ENCODE measurements at regions not wholly inside any gene's neighbourhood (a gene's known extent, or its start where the extent isn't known, plus 50 kb on each side); places are given as distances from the start of the nearest gene placed in this dataset.

DNA sequence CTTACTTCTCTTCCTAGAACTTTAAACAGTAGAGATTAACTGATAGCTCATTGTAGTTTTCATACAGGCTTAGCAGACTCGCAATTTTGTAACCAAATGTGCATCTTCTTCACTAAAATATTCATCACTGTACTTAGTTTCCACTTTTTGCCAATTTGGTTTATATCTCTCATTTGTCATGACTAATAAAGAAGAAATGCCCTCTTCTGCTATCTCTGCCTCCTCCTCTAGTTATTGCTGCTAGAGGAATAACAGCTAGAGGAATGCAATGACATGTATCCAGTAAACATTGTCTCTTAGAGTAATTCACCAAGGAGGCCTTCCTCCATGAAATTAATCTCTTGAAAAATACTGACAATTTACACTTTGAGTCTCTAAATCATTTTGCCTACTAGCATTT is 115.5 kb upstream of the COX10 start:
- TF ChIP-seq TAF7 (optimal IDR thresholded peaks at IDR 0.05; ENCODE audit: borderline replicate concordance, low read depth, low read length), result no peak
- TF ChIP-seq, protein P1, sequence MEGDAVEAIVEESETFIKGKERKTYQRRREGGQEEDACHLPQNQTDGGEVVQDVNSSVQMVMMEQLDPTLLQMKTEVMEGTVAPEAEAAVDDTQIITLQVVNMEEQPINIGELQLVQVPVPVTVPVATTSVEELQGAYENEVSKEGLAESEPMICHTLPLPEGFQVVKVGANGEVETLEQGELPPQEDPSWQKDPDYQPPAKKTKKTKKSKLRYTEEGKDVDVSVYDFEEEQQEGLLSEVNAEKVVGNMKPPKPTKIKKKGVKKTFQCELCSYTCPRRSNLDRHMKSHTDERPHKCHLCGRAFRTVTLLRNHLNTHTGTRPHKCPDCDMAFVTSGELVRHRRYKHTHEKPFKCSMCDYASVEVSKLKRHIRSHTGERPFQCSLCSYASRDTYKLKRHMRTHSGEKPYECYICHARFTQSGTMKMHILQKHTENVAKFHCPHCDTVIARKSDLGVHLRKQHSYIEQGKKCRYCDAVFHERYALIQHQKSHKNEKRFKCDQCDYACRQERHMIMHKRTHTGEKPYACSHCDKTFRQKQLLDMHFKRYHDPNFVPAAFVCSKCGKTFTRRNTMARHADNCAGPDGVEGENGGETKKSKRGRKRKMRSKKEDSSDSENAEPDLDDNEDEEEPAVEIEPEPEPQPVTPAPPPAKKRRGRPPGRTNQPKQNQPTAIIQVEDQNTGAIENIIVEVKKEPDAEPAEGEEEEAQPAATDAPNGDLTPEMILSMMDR (IDR thresholded peaks at IDR 0.05; ENCODE audit: control extremely low read depth in 1 of 3, insufficient read depth in 1 of 3, low read depth in 1 of 3, low read length in 3 of 3), result no peak
- TF ChIP-seq TCF12 (IDR thresholded peaks at IDR 0.05; ENCODE audit: low read depth, low read length), result no peak
- TF ChIP-seq CHD1 (IDR thresholded peaks at IDR 0.05; ENCODE audit: low read depth, low read length), result no peak
- TF ChIP-seq ZNF274 (IDR thresholded peaks at IDR 0.05; ENCODE audit: borderline replicate concordance, extremely low read depth, low read length), result no peak
- TF ChIP-seq SIN3A (conservative IDR thresholded peaks at IDR 0.05 in 1 of 2, IDR thresholded peaks at IDR 0.05 in 1 of 2; ENCODE audit: low read depth in 1 of 2, low read length in 2 of 2), result no peak
- TF ChIP-seq EP300 (IDR thresholded peaks at IDR 0.05; ENCODE audit: borderline replicate concordance in 1 of 2, low read depth in 2 of 2, low read length in 2 of 2), result no peak
- TF ChIP-seq POLR2A (IDR thresholded peaks at IDR 0.05; ENCODE audit: control extremely low read depth in 1 of 2, low read depth in 2 of 2, low read length in 2 of 2), result no peak
- TF ChIP-seq, protein P2, sequence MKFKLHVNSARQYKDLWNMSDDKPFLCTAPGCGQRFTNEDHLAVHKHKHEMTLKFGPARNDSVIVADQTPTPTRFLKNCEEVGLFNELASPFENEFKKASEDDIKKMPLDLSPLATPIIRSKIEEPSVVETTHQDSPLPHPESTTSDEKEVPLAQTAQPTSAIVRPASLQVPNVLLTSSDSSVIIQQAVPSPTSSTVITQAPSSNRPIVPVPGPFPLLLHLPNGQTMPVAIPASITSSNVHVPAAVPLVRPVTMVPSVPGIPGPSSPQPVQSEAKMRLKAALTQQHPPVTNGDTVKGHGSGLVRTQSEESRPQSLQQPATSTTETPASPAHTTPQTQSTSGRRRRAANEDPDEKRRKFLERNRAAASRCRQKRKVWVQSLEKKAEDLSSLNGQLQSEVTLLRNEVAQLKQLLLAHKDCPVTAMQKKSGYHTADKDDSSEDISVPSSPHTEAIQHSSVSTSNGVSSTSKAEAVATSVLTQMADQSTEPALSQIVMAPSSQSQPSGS (IDR thresholded peaks at IDR 0.05; ENCODE audit: low read length), result no peak
- TF ChIP-seq, protein P3, sequence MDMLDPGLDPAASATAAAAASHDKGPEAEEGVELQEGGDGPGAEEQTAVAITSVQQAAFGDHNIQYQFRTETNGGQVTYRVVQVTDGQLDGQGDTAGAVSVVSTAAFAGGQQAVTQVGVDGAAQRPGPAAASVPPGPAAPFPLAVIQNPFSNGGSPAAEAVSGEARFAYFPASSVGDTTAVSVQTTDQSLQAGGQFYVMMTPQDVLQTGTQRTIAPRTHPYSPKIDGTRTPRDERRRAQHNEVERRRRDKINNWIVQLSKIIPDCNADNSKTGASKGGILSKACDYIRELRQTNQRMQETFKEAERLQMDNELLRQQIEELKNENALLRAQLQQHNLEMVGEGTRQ (IDR thresholded peaks at IDR 0.05; ENCODE audit: low read length), result no peak
- TF ChIP-seq JUN (IDR thresholded peaks at IDR 0.05; ENCODE audit: low read depth, low read length), result no peak
- TF ChIP-seq TAF1 (IDR thresholded peaks at IDR 0.05; ENCODE audit: low read depth, low read length), result no peak
- TF ChIP-seq JUND (IDR thresholded peaks at IDR 0.05; ENCODE audit: low read length), result no peak
- TF ChIP-seq, protein P4, sequence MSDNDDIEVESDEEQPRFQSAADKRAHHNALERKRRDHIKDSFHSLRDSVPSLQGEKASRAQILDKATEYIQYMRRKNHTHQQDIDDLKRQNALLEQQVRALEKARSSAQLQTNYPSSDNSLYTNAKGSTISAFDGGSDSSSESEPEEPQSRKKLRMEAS (IDR thresholded peaks at IDR 0.05), result no peak

Data from H1 (cell line).